ENCODE measurements at regions not wholly inside any gene's neighbourhood (a gene's known extent, or its start where the extent isn't known, plus 50 kb on each side); places are given as distances from the start of the nearest gene placed in this dataset.

DNA sequence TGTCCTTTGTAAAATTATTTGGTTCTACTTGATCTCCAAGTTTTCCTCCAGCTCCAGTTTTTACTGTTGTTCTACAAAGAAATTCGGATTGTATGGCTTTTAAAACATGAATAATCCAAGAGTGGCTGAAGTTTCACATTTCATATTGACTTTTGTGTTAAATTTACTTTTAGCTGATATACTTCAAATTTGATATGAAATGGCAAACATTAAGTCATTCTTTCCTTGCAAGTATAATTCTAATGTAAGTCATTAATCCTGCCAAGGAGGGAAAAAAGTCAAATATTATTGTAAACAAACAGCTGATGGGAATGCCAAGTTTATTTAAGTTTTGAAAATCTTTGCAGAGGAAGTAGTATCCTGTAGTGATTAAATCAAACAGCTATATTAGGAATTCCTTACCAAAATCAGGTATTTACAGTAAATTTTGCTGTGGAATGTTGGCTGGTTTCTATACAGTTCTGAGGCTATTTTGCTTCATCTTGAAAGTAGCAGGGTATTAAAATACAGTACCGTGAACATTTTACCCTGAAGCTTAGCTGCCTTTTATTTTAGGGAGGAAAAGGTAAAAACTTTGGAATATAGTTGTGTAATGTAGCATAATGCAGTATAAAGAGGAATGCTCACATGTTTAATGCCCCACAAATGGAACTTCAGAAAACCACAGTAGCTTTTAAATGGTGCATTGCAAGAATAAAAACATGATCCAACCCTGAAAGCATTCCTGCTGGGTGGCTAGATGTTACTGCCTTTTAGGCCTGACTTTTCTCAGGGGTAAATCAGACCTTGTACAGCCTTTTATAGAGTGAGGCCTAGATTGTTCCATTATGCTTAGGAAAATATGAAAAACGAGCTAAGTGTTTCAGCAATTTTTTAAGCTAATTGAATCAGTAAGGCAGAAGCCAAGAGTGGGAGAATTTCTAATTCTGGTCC, 62.7 kb upstream of the NT5C1B start:
- Histone ChIP-seq H3K9me3 (no peaks in the 10 kb centered on the region), H3K27ac (no peak overlapping the region), H3K27me3 (no peaks in the 10 kb centered on the region), H3K36me3 (no peaks in the 10 kb centered on the region), H3K4me3 (no peak overlapping the region), H3K4me1 (no peaks in the 10 kb centered on the region)
- DNase-seq (no peak), ATAC-seq (ENCODE audit: low FRiP score in 2 of 2) (no peak)
- WGBS, 2 donors, result 65 to 67% methylated on average over 3 of the region's 3 CpGs
- TF ChIP-seq POLR2A (IDR thresholded peaks at IDR 0.05) (no peak), EP300 (IDR thresholded peaks at IDR 0.05) (no peak), POLR2AphosphoS5 (IDR thresholded peaks at IDR 0.05) (no peak)
- TF ChIP-seq, protein P1, sequence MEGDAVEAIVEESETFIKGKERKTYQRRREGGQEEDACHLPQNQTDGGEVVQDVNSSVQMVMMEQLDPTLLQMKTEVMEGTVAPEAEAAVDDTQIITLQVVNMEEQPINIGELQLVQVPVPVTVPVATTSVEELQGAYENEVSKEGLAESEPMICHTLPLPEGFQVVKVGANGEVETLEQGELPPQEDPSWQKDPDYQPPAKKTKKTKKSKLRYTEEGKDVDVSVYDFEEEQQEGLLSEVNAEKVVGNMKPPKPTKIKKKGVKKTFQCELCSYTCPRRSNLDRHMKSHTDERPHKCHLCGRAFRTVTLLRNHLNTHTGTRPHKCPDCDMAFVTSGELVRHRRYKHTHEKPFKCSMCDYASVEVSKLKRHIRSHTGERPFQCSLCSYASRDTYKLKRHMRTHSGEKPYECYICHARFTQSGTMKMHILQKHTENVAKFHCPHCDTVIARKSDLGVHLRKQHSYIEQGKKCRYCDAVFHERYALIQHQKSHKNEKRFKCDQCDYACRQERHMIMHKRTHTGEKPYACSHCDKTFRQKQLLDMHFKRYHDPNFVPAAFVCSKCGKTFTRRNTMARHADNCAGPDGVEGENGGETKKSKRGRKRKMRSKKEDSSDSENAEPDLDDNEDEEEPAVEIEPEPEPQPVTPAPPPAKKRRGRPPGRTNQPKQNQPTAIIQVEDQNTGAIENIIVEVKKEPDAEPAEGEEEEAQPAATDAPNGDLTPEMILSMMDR (IDR thresholded peaks at IDR 0.05), result no peak

DNA sequence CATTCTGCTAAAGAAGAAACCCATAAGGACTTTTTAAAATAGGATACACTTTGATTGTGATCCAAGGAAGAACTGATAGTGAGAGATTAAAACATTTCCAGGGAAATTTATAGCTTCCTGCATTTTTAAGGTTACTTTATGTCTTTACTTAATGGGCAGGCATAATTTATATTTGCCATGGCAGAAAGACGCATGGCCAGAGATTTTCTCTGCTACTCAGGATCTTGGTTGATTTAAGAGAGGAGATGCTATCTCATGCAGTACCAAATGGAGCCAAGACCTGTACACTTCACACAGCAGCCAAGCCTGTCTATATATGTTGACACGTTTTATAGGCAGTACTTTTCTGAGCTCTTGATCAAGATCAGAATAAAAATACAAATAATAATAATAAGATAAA, 60.9 kb upstream of the NT5C1B start:
- H3K27me3 ChIP-seq, result no peaks in the 10 kb centered on the region
- no peak for TF ChIP-seq EP300 (IDR thresholded peaks at IDR 0.05)
- no peak for TF ChIP-seq POLR2AphosphoS5 (IDR thresholded peaks at IDR 0.05)
- TF ChIP-seq, protein P1 (IDR thresholded peaks at IDR 0.05), result no peak
- no peak for TF ChIP-seq POLR2A (IDR thresholded peaks at IDR 0.05)
- H3K9me3 ChIP-seq, result no peaks in the 10 kb centered on the region
- no peak overlapping the region for H3K27ac ChIP-seq
- ATAC-seq (ENCODE audit: low FRiP score in 2 of 2) (no peak), DNase-seq (no peak)
- no peaks in the 10 kb centered on the region for H3K36me3 ChIP-seq
- H3K4me3 ChIP-seq, result no peak overlapping the region
- no peaks in the 10 kb centered on the region for H3K4me1 ChIP-seq
- 52 to 64% methylated on average over 2 of the region's 2 CpGs for WGBS, 2 donors

DNA sequence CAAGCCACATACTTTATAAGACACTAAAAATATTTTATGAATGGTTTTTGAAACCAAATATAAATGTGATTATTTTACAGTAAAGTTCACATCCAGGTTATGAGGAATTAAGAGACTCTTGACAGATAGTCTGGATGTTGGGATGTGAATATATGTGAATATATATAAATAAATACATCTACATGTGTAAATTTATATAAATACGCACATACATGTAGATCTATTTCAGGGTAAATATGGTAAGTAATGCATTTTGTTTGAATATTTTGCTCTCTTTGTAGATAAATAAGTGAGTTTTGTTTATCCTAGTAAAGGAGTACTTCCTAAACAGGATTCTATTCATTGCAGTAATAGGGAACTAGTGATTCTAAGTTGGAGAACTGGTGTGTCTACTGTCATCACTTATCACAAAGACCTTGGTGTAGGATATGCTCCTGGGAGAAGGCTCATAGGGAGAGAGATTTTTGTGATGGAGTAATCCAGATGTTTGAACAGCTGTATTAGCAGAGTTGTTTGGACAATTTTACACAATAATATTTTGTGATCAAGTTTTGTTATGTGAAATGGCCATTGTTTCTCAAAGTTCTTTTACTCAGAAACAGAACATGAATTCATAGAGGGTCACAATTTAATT, 60.2 kb upstream of the NT5C1B start:
- Histone ChIP-seq H3K4me1 (no peaks in the 10 kb centered on the region), H3K4me3 (no peak overlapping the region), H3K27ac (no peak overlapping the region), H3K36me3 (no peaks in the 10 kb centered on the region), H3K27me3 (no peaks in the 10 kb centered on the region), H3K9me3 (no peaks in the 10 kb centered on the region)
- ATAC-seq (ENCODE audit: low FRiP score in 2 of 2) (no peak), DNase-seq (no peak)
- TF ChIP-seq, protein P1 (IDR thresholded peaks at IDR 0.05), result no peak
- TF ChIP-seq EP300 (IDR thresholded peaks at IDR 0.05) (no peak), POLR2A (IDR thresholded peaks at IDR 0.05) (no peak), POLR2AphosphoS5 (IDR thresholded peaks at IDR 0.05) (no peak)
- WGBS, 2 donors, result 94 to 100% methylated on average over 1 of the region's 1 CpG

DNA sequence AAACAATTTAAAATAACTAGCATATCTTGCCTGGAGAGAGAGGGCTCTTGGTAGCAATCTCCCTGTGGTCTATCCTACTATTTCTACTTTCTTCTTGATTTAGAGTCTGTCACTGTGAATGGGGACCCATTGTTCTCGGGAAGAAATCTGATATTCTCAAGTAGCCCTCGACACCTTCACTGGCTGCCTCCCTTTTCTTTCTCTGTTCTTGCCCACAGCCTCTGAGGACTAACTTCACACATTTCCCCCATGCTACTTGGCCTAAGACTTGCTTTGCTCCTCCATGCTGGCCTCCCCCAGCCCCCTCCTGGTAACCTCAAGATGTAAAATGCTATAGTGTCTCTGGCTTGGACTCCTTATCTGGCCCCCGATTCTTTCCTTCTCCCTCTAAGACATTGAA, 58.8 kb upstream of the NT5C1B start:
- Histone ChIP-seq H3K4me1 (no peaks in the 10 kb centered on the region), H3K9me3 (no peaks in the 10 kb centered on the region), H3K27ac (no peak overlapping the region), H3K4me3 (no peak overlapping the region), H3K36me3 (no peaks in the 10 kb centered on the region), H3K27me3 (no peaks in the 10 kb centered on the region)
- 84 to 86% methylated on average over 3 of the region's 3 CpGs for WGBS, 2 donors
- TF ChIP-seq POLR2A (IDR thresholded peaks at IDR 0.05) (no peak), POLR2AphosphoS5 (IDR thresholded peaks at IDR 0.05) (no peak), EP300 (IDR thresholded peaks at IDR 0.05) (no peak)
- TF ChIP-seq, protein P1 (IDR thresholded peaks at IDR 0.05), result no peak
- DNase-seq (no peak), ATAC-seq (ENCODE audit: low FRiP score in 2 of 2) (no peak)

Measured in upper lobe of left lung (tissue), 6 donors.